Activated B cell treated with CpG ODN at 0.5 μM for 24 hours (primary cell): ENCODE measurements at regions not wholly inside any gene's neighbourhood (a gene's known extent, or its start where the extent isn't known, plus 50 kb on each side); places are given as distances from the start of the nearest gene placed in this dataset.

Experiments used
- ATAC-seq: fragments of 200-7000 bp; cut with Tn5 transposase; one replicate; pipeline ENCODE4 v1.10.0; 2021; ENCODE audit warnings: low read depth, mild to moderate bottlenecking, moderate library complexity
- CTCF ChIA-PET: fragments of 350-600 bp; sonication (Branson Sonifier 250); formaldehyde crosslinking; loops from one replicate; lab custom pipeline; 2021; ENCODE audit warnings: antibody characterized with exemption; lab: Charles Lee
- POLR2A ChIA-PET: fragments of 350-600 bp; sonication (Branson Sonifier 250); formaldehyde crosslinking; loops from one replicate; lab custom pipeline; 2021; ENCODE audit warnings: antibody characterized with exemption; lab: Charles Lee
- DNase-seq: peaks from one replicate; pipeline ENCODE4 v3.0.0; 2022
- H3K27ac Mint-ChIP-seq: one replicate; pipeline ENCODE4 v1.8.0; 2020; ENCODE audit warnings: mixed read lengths
- H3K27me3 Mint-ChIP-seq: one replicate; pipeline ENCODE4 v1.8.0; 2021; ENCODE audit warnings: mixed read lengths
- H3K36me3 Mint-ChIP-seq: one replicate; pipeline ENCODE4 v1.8.0; 2021; ENCODE audit warnings: low read depth, mixed read lengths
- H3K4me1 Mint-ChIP-seq: one replicate; pipeline ENCODE4 v1.8.0; 2021; ENCODE audit warnings: mixed read lengths
- H3K4me3 Mint-ChIP-seq: one replicate; pipeline ENCODE4 v1.8.0; 2020; ENCODE audit warnings: mild to moderate bottlenecking, mixed read lengths
- H3K9me3 Mint-ChIP-seq: one replicate; pipeline ENCODE4 v1.8.0; 2020; ENCODE audit warnings: mixed read lengths
- CTCF ChIP-seq: fragments of 200-600 bp; IDR thresholded peaks from one replicate; pipeline ENCODE4 v1.8.0; 2022; ENCODE audit warnings: antibody characterized with exemption, mild to moderate bottlenecking
- intact Hi-C: fragments of 100-400 bp; cut with micrococcal nuclease; formaldehyde crosslinking; loops from one replicate; pipeline ENCODE4 v1.15.1; 2024

- no peak for DNase-seq
- Mint-ChIP-seq H3K9me3 (no peaks in the 10 kb centered on the region), H3K27me3 (no peaks in the 10 kb centered on the region), H3K27ac (no peak overlapping the region), H3K36me3 (no peaks in the 10 kb centered on the region), H3K4me1 (no peaks in the 10 kb centered on the region), H3K4me3 (no peak overlapping the region)
- POLR2A ChIA-PET, result no interaction called here
- CTCF ChIA-PET, result no interaction called here
- TF ChIP-seq CTCF, result no peak
- intact Hi-C loops, result loop anchor here (10.0 kb wide), 1 partner anchor 472 kb away; no protein-coding TSS in a partner anchor
- ATAC-seq, result no peak
Measured at GRCh38 chr13:66212511-66212910, 1017.6 kb downstream of the PCDH9 start.

GRCh38 chr13:66210677-66211076 lies 1019.5 kb downstream of the PCDH9 start:
- ChIA-PET CTCF (no interaction called here), POLR2A (no interaction called here)
- Mint-ChIP-seq H3K27ac (no peak overlapping the region), H3K27me3 (no peaks in the 10 kb centered on the region), H3K4me1 (no peaks in the 10 kb centered on the region), H3K9me3 (no peaks in the 10 kb centered on the region), H3K4me3 (no peak overlapping the region), H3K36me3 (no peaks in the 10 kb centered on the region)
- DNase-seq (no peak), ATAC-seq (no peak)
- intact Hi-C loops, result loop anchor here (10.0 kb wide), 1 partner anchor 474 kb away; no protein-coding TSS in a partner anchor
- TF ChIP-seq CTCF, result no peak

- intact Hi-C loops, result no loop called here
- CTCF ChIA-PET, result no interaction called here
Measured at GRCh38 chr13:66208589-66208988, 1021.5 kb downstream of the PCDH9 start.

GRCh38 chr13:66207610-66208009 lies 1022.5 kb downstream of the PCDH9 start:
- Mint-ChIP-seq H3K36me3 (no peaks in the 10 kb centered on the region), H3K4me3 (no peak overlapping the region), H3K4me1 (no peaks in the 10 kb centered on the region), H3K27me3 (no peaks in the 10 kb centered on the region), H3K9me3 (no peaks in the 10 kb centered on the region), H3K27ac (no peak overlapping the region)
- ChIA-PET CTCF (no interaction called here), POLR2A (no interaction called here)
- DNase-seq, result no peak
- intact Hi-C loops, result no loop called here
- no peak for ATAC-seq
- no peak for TF ChIP-seq CTCF

More at GRCh38 chr13:66208589-66208988, 1021.5 kb downstream of the PCDH9 start:
- TF ChIP-seq CTCF, result no peak
- ATAC-seq (no peak), DNase-seq (no peak)
- no peak overlapping the region for H3K27ac Mint-ChIP-seq
- no peak overlapping the region for H3K4me3 Mint-ChIP-seq
- H3K27me3 Mint-ChIP-seq, result no peaks in the 10 kb centered on the region
- no peaks in the 10 kb centered on the region for H3K9me3 Mint-ChIP-seq
- H3K4me1 Mint-ChIP-seq, result no peaks in the 10 kb centered on the region
- POLR2A ChIA-PET, result no interaction called here
- H3K36me3 Mint-ChIP-seq, result no peaks in the 10 kb centered on the region

DNA sequence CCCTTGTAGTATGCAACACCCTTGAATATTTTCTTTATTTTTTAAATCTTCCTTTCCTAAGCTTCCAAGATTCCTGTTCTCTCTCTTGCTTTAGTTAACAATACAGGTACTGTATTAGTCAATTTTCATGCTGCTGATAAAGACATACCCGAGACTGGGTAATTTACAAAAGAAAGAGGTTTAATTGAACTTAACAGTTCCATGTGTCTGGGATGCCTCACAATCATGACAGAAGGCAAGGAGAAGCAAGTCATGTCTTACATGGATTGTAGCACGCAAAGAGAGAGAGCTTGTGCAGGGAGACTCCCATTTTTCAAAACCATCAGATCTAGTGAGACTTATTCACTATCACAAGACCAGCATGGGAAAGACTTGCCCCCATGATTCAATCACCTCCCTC lies 1024.3 kb downstream of the PCDH9 start:
- TF ChIP-seq CTCF, result no peak
- no peaks in the 10 kb centered on the region for H3K27me3 Mint-ChIP-seq
- H3K36me3 Mint-ChIP-seq, result no peaks in the 10 kb centered on the region
- no peak for DNase-seq
- no peak overlapping the region for H3K4me3 Mint-ChIP-seq
- H3K9me3 Mint-ChIP-seq, result no peaks in the 10 kb centered on the region
- no peak overlapping the region for H3K27ac Mint-ChIP-seq
- ATAC-seq, result no peak
- ChIA-PET CTCF (no interaction called here), POLR2A (no interaction called here)
- intact Hi-C loops, result no loop called here
- H3K4me1 Mint-ChIP-seq, result no peaks in the 10 kb centered on the region
